Breast epithelium (tissue), 4 donors: ENCODE measurements at regions not wholly inside any gene's neighbourhood (a gene's known extent, or its start where the extent isn't known, plus 50 kb on each side); places are given as distances from the start of the nearest gene placed in this dataset.

Experiments
- DNase-seq, 2 donors: peaks; one replicate each; pipeline ENCODE4 v3.0.0-alpha.2; 2019; ENCODE audit warnings: low spot score in 2 of 2
- H3K27ac ChIP-seq, 2 donors: fragments of 200-600 bp; sonication (generic) in 1 of 2; one replicate each; pipeline ENCODE4 v1.5.1; 2016 to 2019; ENCODE audit warnings: mild to moderate bottlenecking in 1 of 2
- H3K27me3 ChIP-seq, 2 donors: fragments of 200-600 bp; sonication (generic) in 1 of 2; one replicate each; pipeline versions ENCODE4 v1.5.1 to v1.6.0; 2017 to 2019; ENCODE audit warnings: control low read depth in 1 of 2, mild to moderate bottlenecking in 1 of 2
- H3K36me3 ChIP-seq: fragments of 200-600 bp; one replicate; pipeline ENCODE4 v1.5.1; 2019
- H3K4me1 ChIP-seq, 2 donors: fragments of 200-600 bp; sonication (generic); one replicate each; pipeline ENCODE4 v1.5.1; 2016 to 2019; ENCODE audit warnings: control low read depth in 1 of 2
- H3K4me3 ChIP-seq, 3 donors: fragments of 200-600 bp; sonication (generic); 1 replicate in 2 of 3; 2 replicates in 1 of 3; pipeline ENCODE4 v1.5.1; 2016 to 2019; ENCODE audit warnings: mild to moderate bottlenecking in 3 of 3, moderate library complexity in 2 of 3
- H3K9me3 ChIP-seq, 2 donors: fragments of 200-600 bp; sonication (generic) in 1 of 2; one replicate each; pipeline ENCODE4 v1.5.1; 2016 to 2019; ENCODE audit warnings: control low read depth in 1 of 2
- CTCF ChIP-seq, 3 donors: fragments of 450-650 bp; IDR thresholded peaks; one replicate each; pipeline ENCODE4 v1.5.1; 2016 to 2017; ENCODE audit warnings: antibody characterized with exemption in 3 of 3, mild to moderate bottlenecking in 3 of 3, moderate library complexity in 3 of 3
- POLR2A ChIP-seq: fragments of 450-650 bp; IDR thresholded peaks from one replicate; pipeline ENCODE4 v1.6.1; 2016; ENCODE audit warnings: antibody characterized with exemption, mild to moderate bottlenecking, moderate library complexity
- POLR2AphosphoS5 ChIP-seq, 3 donors: sonication (generic); formaldehyde crosslinking; IDR thresholded peaks; one replicate each; pipeline ENCODE4 v1.6.1; 2017; ENCODE audit warnings: antibody characterized with exemption in 3 of 3
- intact Hi-C: fragments of 100-400 bp; cut with DNase I; formaldehyde crosslinking; loops from one replicate; pipeline ENCODE4 v1.15.1; 2023; ENCODE audit warnings: low total_unique reads

GRCh38 chr6:97548354-97548753, 265.3 kb upstream of the MMS22L start:
- Histone ChIP-seq H3K4me1 (no peaks in the 10 kb centered on the region), H3K27ac (no peak overlapping the region), H3K9me3 (peaks cover 0 to 6% of the 10 kb centered on the region in 2 donors), H3K4me3 (no peak overlapping the region), H3K36me3 (no peaks in the 10 kb centered on the region), H3K27me3 (no peaks in the 10 kb centered on the region)
- no peak for TF ChIP-seq POLR2A
- no peak for TF ChIP-seq CTCF (IDR thresholded peaks at IDR 0.05)
- TF ChIP-seq POLR2AphosphoS5 (IDR thresholded peaks at IDR 0.05) = no peak
- intact Hi-C loops = no loop called here
- DNase-seq = no peak

GRCh38 chr6:97557355-97557754, 274.3 kb upstream of the MMS22L start:
- Histone ChIP-seq H3K36me3 (no peaks in the 10 kb centered on the region), H3K9me3 (no peaks in the 10 kb centered on the region), H3K4me1 (no peaks in the 10 kb centered on the region), H3K27ac (no peak overlapping the region), H3K4me3 (no peak overlapping the region), H3K27me3 (no peaks in the 10 kb centered on the region)
- intact Hi-C loops = no loop called here
- no peak for DNase-seq
- no peak for TF ChIP-seq POLR2AphosphoS5 (IDR thresholded peaks at IDR 0.05)
- TF ChIP-seq POLR2A = no peak
- TF ChIP-seq CTCF (IDR thresholded peaks at IDR 0.05) = no peak

- Histone ChIP-seq H3K4me1 (no peaks in the 10 kb centered on the region), H3K27me3 (no peaks in the 10 kb centered on the region), H3K4me3 (no peak overlapping the region), H3K27ac (no peak overlapping the region), H3K36me3 (no peaks in the 10 kb centered on the region), H3K9me3 (no peaks in the 10 kb centered on the region)
- DNase-seq = no peak
- no peak for TF ChIP-seq POLR2A
- intact Hi-C loops = no loop called here
Measured at GRCh38 chr6:97563529-97563928, 280.5 kb upstream of the MMS22L start.

GRCh38 chr6:97572943-97573342, 289.9 kb upstream of the MMS22L start:
- Histone ChIP-seq H3K36me3 (no peaks in the 10 kb centered on the region), H3K27me3 (no peaks in the 10 kb centered on the region), H3K4me3 (no peak overlapping the region), H3K4me1 (no peaks in the 10 kb centered on the region), H3K9me3 (no peaks in the 10 kb centered on the region), H3K27ac (no peak overlapping the region)
- TF ChIP-seq POLR2A = no peak
- no peak for TF ChIP-seq POLR2AphosphoS5 (IDR thresholded peaks at IDR 0.05)
- no peak for DNase-seq
- intact Hi-C loops = no loop called here

- DNase-seq = no peak
- H3K4me3 ChIP-seq = no peak overlapping the region
- intact Hi-C loops = no loop called here
- no peaks in the 10 kb centered on the region for H3K27me3 ChIP-seq
- no peaks in the 10 kb centered on the region for H3K36me3 ChIP-seq
- no peaks in the 10 kb centered on the region for H3K9me3 ChIP-seq
- H3K4me1 ChIP-seq = no peaks in the 10 kb centered on the region
- no peak overlapping the region for H3K27ac ChIP-seq
- TF ChIP-seq CTCF (IDR thresholded peaks at IDR 0.05) (no peak), POLR2A (no peak), POLR2AphosphoS5 (IDR thresholded peaks at IDR 0.05) (no peak)
Measured at GRCh38 chr6:97586344-97586743, 303.3 kb upstream of the MMS22L start.

GRCh38 chr6:97591955-97592354, 308.9 kb upstream of the MMS22L start:
- no peaks in the 10 kb centered on the region for H3K36me3 ChIP-seq
- intact Hi-C loops = no loop called here
- no peak overlapping the region for H3K4me3 ChIP-seq
- DNase-seq = no peak
- no peaks in the 10 kb centered on the region for H3K4me1 ChIP-seq
- H3K9me3 ChIP-seq = no peaks in the 10 kb centered on the region
- TF ChIP-seq POLR2AphosphoS5 (IDR thresholded peaks at IDR 0.05) (no peak), CTCF (IDR thresholded peaks at IDR 0.05) (no peak), POLR2A (no peak)
- H3K27me3 ChIP-seq = no peaks in the 10 kb centered on the region
- no peak overlapping the region for H3K27ac ChIP-seq
